Activated naive CD8-positive, alpha-beta T cell treated with anti-CD3 and anti-CD28 coated beads for 36 hours (primary cell): ENCODE measurements at regions not wholly inside any gene's neighbourhood (a gene's known extent, or its start where the extent isn't known, plus 50 kb on each side); places are given as distances from the start of the nearest gene placed in this dataset.
"Not testable (repeated sequence)": the region's sequence is repeated elsewhere in the genome, so short reads cannot be mapped to it uniquely, and the experiment has no call there.

Source experiments
- DNase-seq: peaks from one replicate; pipeline ENCODE4 v3.0.0; 2021
- H3K27ac Mint-ChIP-seq: one replicate; pipeline ENCODE4 v1.8.0; 2022; ENCODE audit warnings: mild to moderate bottlenecking, moderate library complexity, mixed read lengths
- H3K27me3 Mint-ChIP-seq: one replicate; pipeline ENCODE4 v1.8.0; 2022; ENCODE audit warnings: mild to moderate bottlenecking, mixed read lengths
- H3K36me3 Mint-ChIP-seq: one replicate; pipeline ENCODE4 v1.8.0; 2021; ENCODE audit warnings: mild to moderate bottlenecking, mixed read lengths
- H3K4me1 Mint-ChIP-seq: one replicate; pipeline ENCODE4 v1.8.0; 2021; ENCODE audit warnings: mixed read lengths
- H3K4me3 Mint-ChIP-seq: one replicate; pipeline ENCODE4 v1.8.0; 2022; ENCODE audit warnings: mild to moderate bottlenecking, moderate library complexity, mixed read lengths
- H3K9me3 Mint-ChIP-seq: one replicate; pipeline ENCODE4 v1.8.0; 2022; ENCODE audit warnings: mixed read lengths

DNA sequence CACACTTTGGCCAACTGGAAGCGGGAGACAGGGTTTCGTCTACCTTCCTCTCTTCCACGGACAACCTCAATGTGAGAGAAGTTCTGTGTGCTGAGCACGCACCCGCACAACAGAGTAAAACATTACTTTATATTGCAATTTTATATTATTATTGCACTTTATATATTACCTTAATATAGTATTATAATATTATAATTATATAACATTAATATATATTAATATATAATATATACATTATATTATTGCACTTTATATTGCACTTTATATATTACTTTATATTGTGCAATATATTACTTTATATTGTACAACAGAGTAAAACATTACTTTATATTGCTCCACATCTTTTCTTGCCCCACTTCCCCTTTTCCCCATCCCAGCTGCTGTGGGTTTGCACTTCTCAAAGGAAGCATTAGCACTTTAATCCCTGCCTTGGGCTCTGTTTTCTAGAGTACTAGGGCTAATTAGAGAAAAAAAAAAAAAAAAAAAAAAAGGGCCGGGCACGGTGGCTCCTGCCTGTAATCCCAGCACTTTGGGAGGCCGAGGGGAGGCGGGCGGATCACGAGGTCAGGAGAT, 76.4 kb upstream of the SLC4A7 start:
- Mint-ChIP-seq H3K4me1 (no peaks in the 10 kb centered on the region), H3K4me3 (no peak overlapping the region), H3K36me3 (no peaks in the 10 kb centered on the region), H3K27me3 (no peaks in the 10 kb centered on the region), H3K27ac (no peak overlapping the region), H3K9me3 (no peaks in the 10 kb centered on the region)
- DNase-seq: no peak

DNA sequence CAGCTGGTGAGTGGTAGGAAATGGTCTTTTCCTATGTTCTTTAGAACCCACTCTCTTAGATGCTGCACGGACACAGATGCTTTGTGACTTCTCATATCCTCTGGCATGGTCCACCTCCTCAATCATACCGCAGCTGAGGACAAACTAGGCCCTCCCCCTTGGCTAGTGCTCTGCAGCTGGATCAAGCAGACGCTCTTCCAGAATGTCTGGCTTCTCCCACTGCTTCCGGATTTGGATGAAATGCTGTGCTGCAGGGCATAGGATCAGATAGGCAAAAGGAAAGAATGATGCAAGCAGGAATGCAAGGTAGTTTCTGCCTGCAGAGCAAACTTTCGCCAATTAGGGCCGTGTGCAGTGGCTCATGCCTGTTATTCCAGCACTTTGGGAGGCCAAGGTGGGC, 75.7 kb upstream of the SLC4A7 start:
- Mint-ChIP-seq H3K27ac (no peak overlapping the region), H3K4me1 (no peaks in the 10 kb centered on the region), H3K27me3 (no peaks in the 10 kb centered on the region), H3K9me3 (no peaks in the 10 kb centered on the region), H3K36me3 (no peaks in the 10 kb centered on the region), H3K4me3 (no peak overlapping the region)
- no peak for DNase-seq

DNA sequence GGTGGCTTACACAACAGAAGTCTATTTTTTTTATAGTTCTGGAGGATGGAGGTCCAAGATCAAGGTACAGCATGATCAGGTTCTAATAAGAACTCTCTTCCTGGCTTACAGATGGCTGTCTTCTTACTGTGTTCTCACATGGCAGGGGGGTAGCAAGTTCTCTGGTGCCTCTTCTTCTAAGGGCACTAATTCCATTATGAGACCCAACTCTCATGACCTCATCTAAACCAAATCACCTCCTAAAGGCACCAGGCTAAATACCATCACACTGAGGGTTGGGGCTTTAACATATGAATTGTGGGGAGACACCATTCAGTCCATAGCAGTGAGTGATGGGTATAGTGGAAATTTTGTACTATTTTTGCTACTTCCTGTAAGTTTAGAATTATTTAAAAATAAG, 75.2 kb upstream of the SLC4A7 start:
- no peaks in the 10 kb centered on the region for H3K27me3 Mint-ChIP-seq
- no peaks in the 10 kb centered on the region for H3K36me3 Mint-ChIP-seq
- no peak overlapping the region for H3K27ac Mint-ChIP-seq
- no peaks in the 10 kb centered on the region for H3K9me3 Mint-ChIP-seq
- H3K4me3 Mint-ChIP-seq: no peak overlapping the region
- H3K4me1 Mint-ChIP-seq: no peaks in the 10 kb centered on the region
- no peak for DNase-seq

DNA sequence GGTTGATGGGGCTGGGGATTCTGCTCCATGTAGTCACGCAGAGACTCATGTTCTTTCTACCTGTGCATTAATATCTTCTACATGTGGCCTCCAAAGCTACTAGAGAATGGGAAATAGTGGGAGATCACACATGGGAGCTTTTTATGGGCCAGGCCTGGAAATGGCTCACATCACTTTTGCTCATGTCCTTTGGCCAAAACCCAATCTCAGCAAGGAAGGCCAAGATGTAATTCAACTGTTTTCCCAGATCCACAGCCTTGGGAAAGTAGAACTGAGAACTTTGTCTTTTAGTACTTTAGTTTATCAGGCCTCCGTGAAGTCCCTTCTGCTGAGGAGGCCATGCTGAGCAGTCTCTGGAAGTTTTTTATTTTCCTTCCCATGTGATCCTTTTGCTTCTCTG, 73.2 kb upstream of the SLC4A7 start:
- H3K9me3 Mint-ChIP-seq: no peaks in the 10 kb centered on the region
- H3K4me1 Mint-ChIP-seq: no peaks in the 10 kb centered on the region
- no peak overlapping the region for H3K27ac Mint-ChIP-seq
- no peaks in the 10 kb centered on the region for H3K36me3 Mint-ChIP-seq
- H3K27me3 Mint-ChIP-seq: no peaks in the 10 kb centered on the region
- DNase-seq: no peak
- no peak overlapping the region for H3K4me3 Mint-ChIP-seq

DNA sequence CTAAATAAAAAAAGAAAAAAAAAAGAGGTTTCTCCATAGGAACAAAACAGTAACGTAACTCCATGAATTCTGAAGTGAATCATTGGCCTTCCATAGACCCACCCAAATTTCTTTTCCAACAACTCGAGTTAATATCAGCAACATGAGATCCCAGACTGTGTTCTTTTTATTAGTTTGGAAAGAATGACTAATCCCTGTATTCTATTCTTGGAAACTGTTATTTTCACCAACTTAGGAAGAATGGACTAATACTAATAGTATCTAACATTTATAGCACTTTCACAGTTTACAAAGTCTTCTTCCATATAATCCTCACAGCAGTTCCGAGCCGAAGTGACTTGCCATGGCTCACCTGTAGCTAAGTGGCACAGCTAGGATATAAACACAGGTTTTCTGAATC, 72.7 kb upstream of the SLC4A7 start:
- no peak overlapping the region for H3K27ac Mint-ChIP-seq
- no peaks in the 10 kb centered on the region for H3K4me1 Mint-ChIP-seq
- no peaks in the 10 kb centered on the region for H3K9me3 Mint-ChIP-seq
- H3K4me3 Mint-ChIP-seq: no peak overlapping the region
- H3K27me3 Mint-ChIP-seq: no peaks in the 10 kb centered on the region
- DNase-seq: no peak
- peaks cover 3% of the 10 kb centered on the region for H3K36me3 Mint-ChIP-seq

DNA sequence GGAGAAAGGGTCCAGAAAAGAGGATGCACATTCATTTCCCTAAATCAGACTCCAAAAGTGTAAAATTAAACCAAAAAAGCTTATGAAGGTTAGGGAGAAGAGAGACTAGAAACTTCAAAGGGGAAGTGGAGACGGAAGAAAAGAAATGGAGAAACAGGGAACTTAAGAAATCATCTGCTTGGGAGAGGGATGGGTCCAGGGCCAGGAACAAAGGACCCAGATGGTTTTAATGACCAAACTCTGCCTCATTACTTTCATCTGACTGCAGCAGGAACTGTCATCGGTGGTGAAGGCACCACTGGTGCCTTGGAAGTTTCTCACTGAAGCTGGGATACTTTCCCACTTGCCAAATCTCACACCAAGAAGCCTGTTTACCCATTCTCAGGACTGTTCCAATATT, 70.5 kb upstream of the SLC4A7 start:
- Mint-ChIP-seq H3K27ac (no peak overlapping the region), H3K4me3 (no peak overlapping the region), H3K9me3 (no peaks in the 10 kb centered on the region), H3K4me1 (no peaks in the 10 kb centered on the region), H3K36me3 (peaks cover 3% of the 10 kb centered on the region), H3K27me3 (no peaks in the 10 kb centered on the region)
- no peak for DNase-seq

DNA sequence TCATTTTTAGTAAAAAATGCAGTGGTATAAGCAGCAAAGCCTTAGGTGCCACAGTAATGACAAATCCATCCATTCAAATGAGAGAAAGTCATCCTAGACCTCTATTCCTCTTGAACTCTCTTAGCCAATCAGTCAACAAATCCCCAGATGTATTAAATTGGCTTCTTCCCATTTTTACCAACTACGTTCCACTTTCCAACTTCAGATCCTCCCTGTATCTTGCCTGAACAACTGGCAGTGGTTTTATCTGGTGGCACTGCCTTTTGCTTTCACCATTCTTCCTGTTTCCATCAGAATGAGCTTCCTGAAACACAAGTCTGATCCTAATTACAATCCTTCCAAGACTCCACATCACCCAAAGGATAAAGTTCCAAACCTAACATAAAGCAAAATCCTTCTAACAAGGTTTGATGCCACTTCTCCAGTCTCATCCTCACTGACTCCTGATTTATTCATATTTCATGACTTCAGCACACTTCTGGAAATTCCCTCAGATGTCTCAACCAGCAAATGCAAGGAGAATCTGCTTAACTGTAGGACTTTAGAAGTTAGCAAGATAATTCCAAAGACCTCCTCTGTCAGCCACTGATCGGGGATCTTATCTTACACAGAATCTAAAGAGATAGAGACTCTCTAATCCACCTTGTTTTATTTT, 69.8 kb upstream of the SLC4A7 start:
- no peaks in the 10 kb centered on the region for H3K27me3 Mint-ChIP-seq
- H3K27ac Mint-ChIP-seq: no peak overlapping the region
- H3K36me3 Mint-ChIP-seq: peaks cover 3% of the 10 kb centered on the region
- DNase-seq: no peak
- H3K4me1 Mint-ChIP-seq: no peaks in the 10 kb centered on the region
- H3K4me3 Mint-ChIP-seq: no peak overlapping the region
- no peaks in the 10 kb centered on the region for H3K9me3 Mint-ChIP-seq

DNA sequence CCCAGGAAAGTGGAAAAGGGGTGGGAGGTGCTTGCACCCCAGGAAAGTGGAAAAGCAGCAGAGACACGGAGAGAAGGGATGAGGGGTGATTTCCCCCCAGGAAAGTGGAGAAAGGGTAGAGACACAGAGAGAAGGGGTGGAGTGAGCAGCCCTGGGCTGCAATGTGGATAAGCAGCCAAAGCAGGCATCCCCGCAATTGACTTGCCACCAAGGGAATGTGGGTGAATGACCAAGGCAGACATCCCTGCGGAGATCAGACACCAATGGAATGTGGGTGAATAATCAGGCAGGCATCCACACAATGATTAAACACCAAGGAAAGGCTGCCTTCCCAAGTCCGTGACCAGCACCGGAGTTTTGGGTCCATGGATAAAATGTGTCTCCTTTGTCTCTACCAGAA, 68.5 kb upstream of the SLC4A7 start:
- not testable (repeated sequence) for H3K9me3 Mint-ChIP-seq, H3K4me3 Mint-ChIP-seq, H3K27me3 Mint-ChIP-seq, DNase-seq, H3K27ac Mint-ChIP-seq, H3K36me3 Mint-ChIP-seq, H3K4me1 Mint-ChIP-seq

DNA sequence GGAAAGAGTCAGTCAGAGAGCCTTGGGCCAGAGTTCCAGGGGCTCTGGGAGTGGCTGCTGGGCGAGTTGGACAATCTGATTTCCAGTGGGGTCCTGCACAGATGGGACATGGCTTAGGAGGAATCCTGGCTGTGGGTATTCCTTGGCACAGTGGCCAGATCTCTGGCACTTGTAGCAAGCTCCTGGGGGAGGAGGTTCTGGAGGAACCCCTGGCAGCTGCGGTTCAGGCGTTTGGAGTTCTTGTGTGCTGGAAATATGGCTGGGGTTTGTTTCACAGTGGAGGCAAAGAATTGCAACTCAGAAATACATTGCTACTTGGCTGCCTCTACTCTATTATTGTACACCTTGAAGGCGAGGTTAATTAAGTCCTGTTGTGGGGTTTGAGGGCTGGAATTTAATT, 67.2 kb upstream of the SLC4A7 start:
- H3K36me3 Mint-ChIP-seq, H3K27me3 Mint-ChIP-seq, H3K27ac Mint-ChIP-seq, DNase-seq, H3K4me3 Mint-ChIP-seq, H3K4me1 Mint-ChIP-seq, H3K9me3 Mint-ChIP-seq: not testable (repeated sequence)

DNA sequence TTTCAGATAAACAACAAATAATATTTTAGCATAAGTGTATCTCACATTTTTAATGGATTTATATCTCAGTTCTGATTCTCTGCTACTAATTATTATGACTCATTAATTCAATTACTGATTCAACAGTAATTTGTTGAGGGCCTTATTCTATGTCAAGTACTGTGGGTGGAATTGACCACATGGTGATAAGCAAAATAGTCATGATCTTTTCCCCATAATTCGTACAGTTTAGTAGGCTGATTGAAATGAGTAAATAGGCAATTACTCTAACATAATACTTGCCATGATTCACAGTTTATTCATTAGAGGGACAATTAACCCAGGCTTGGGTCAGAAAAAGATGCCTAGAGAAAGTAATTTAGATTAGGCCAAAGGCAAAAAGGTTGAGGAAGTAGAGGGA, 60.9 kb upstream of the SLC4A7 start:
- Mint-ChIP-seq H3K27me3 (no peaks in the 10 kb centered on the region), H3K9me3 (no peaks in the 10 kb centered on the region), H3K36me3 (no peaks in the 10 kb centered on the region), H3K4me3 (no peak overlapping the region), H3K27ac (no peak overlapping the region), H3K4me1 (no peaks in the 10 kb centered on the region)
- no peak for DNase-seq

DNA sequence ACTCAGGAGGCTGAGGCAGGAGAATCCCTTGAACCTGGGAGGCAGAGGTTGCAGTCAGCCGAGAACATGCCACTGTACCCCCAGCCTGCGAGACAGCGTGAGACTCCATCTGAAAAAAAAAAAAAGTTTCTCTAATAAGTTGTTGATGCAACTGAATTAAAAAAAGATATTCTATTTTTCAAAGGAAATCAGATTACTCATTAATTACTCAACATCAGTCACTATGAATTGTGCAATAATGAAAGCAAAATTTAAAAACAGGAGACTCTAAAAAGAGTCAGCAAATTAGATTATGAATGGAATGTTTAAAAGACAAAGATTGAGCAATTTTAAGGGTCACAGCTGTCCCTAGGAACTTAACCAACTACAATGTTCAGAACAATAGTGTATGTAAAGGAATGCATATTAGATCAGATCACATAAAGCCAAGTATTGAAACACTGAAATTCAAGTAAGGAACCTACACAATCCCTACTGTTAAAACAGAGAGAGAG, 60.2 kb upstream of the SLC4A7 start:
- no peaks in the 10 kb centered on the region for H3K36me3 Mint-ChIP-seq
- H3K4me1 Mint-ChIP-seq: no peaks in the 10 kb centered on the region
- no peaks in the 10 kb centered on the region for H3K9me3 Mint-ChIP-seq
- H3K27ac Mint-ChIP-seq: no peak overlapping the region
- DNase-seq: no peak
- no peak overlapping the region for H3K4me3 Mint-ChIP-seq
- H3K27me3 Mint-ChIP-seq: no peaks in the 10 kb centered on the region

DNA sequence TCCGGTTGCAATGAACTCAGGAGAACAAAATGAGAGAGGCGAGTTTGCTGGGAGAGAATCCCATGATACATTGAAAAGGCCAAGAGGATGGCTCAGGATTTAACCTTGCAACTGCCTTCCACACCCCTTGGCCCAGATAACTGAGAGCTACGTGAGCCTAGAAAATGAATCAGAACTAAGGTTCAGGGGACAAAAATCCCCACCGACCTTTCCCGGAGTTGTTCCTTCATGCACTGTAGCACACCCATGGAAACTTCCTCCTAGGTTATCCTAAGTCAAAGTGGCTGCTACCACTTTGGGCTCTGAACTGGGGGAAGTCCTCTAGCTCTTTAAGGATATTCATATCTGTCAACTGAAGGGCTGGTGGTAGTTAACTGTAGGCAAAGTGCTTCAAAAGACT, 58.3 kb upstream of the SLC4A7 start:
- Mint-ChIP-seq H3K27me3 (no peaks in the 10 kb centered on the region), H3K4me3 (no peak overlapping the region), H3K36me3 (no peaks in the 10 kb centered on the region), H3K4me1 (no peaks in the 10 kb centered on the region), H3K27ac (no peak overlapping the region), H3K9me3 (no peaks in the 10 kb centered on the region)
- no peak for DNase-seq

DNA sequence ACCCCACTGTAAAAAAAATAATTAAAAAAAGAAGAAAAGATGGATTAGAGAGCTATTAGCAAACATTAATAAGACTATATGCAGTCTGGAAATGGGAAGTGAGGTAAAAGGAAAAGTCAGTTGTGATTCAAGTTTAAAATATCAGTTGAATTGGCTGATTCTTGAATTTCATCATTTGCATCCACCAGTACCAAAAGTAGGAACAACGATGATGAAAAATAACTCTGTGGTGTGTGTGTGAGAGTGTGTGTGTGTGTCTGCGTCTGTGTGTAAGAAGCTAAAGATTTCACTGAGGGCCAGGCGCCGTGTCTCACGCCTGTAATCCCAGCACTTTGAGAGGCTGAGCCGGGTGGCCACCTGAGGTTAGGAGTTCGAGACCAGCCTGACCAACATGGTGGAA, 56.0 kb upstream of the SLC4A7 start:
- Mint-ChIP-seq H3K4me3 (no peak overlapping the region), H3K27me3 (no peaks in the 10 kb centered on the region), H3K27ac (no peak overlapping the region), H3K9me3 (no peaks in the 10 kb centered on the region), H3K36me3 (no peaks in the 10 kb centered on the region), H3K4me1 (no peaks in the 10 kb centered on the region)
- no peak for DNase-seq

DNA sequence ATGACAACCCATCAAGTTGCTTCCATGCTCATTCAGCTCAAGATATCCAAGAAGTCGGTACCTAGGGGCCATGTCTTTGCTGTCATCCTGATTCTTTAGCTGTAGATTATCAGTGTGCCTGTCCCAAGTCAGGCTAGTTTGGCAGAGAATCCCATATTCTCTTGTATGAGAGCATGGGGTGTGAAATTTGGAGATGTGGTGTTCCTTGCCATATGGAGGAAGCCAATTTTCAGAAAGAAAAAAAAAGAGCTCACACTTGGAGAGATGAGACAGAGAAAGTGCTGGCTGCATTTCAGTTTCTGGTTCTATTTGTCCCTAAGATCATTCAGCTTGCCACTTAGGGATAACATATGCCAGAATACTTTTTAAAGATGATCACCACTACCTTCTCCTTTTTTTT, 52.3 kb upstream of the SLC4A7 start:
- H3K4me1 Mint-ChIP-seq: peaks cover 10% of the 10 kb centered on the region
- H3K27ac Mint-ChIP-seq: no peak overlapping the region
- H3K27me3 Mint-ChIP-seq: no peaks in the 10 kb centered on the region
- H3K36me3 Mint-ChIP-seq: no peaks in the 10 kb centered on the region
- no peak for DNase-seq
- no peak overlapping the region for H3K4me3 Mint-ChIP-seq
- no peaks in the 10 kb centered on the region for H3K9me3 Mint-ChIP-seq

DNA sequence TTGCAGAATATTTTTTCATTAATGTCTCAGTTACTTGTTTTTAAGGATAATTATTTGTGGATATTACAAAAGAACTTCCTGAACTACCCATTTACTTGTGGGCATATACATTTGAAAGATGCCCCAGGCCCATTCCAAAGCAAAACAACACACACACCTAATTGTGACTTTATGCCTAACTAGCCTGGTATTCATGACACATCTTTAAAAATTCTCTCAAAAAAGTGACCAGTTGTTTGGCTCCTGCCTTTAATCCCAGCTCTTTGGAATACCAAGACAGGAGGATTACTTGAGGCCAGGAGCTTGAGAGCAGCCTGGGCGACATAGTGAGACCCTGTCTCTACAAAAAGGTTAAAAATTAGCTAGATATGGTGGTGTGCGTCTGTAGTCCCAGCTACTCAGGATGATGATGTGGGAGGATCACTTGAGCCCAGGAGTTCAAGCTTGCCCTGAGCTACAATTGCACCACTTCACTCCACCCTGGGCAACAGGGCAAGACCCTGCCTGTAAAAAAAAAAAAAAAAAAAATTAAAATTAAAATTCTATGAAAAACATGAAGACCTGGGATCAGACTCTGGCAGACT, 51.7 kb upstream of the SLC4A7 start:
- no peaks in the 10 kb centered on the region for H3K9me3 Mint-ChIP-seq
- H3K4me1 Mint-ChIP-seq: peaks cover 10% of the 10 kb centered on the region
- no peaks in the 10 kb centered on the region for H3K36me3 Mint-ChIP-seq
- H3K27ac Mint-ChIP-seq: no peak overlapping the region
- no peak for DNase-seq
- H3K4me3 Mint-ChIP-seq: no peak overlapping the region
- no peaks in the 10 kb centered on the region for H3K27me3 Mint-ChIP-seq
